Activated CD4-positive, alpha-beta T cell treated with anti-CD3 and anti-CD28 coated beads, Interleukin-2, amount 50 U/mL, for 16 hours (primary cell): ENCODE measurements at regions not wholly inside any gene's neighbourhood (a gene's known extent, or its start where the extent isn't known, plus 50 kb on each side); places are given as distances from the start of the nearest gene placed in this dataset.
A peak's percentile ranks its signal among the peaks of the same experiment; 100 is the strongest.

Experiments
- DNase-seq: peaks from one replicate; pipeline ENCODE4 v3.0.0-alpha.2; 2020

DNA sequence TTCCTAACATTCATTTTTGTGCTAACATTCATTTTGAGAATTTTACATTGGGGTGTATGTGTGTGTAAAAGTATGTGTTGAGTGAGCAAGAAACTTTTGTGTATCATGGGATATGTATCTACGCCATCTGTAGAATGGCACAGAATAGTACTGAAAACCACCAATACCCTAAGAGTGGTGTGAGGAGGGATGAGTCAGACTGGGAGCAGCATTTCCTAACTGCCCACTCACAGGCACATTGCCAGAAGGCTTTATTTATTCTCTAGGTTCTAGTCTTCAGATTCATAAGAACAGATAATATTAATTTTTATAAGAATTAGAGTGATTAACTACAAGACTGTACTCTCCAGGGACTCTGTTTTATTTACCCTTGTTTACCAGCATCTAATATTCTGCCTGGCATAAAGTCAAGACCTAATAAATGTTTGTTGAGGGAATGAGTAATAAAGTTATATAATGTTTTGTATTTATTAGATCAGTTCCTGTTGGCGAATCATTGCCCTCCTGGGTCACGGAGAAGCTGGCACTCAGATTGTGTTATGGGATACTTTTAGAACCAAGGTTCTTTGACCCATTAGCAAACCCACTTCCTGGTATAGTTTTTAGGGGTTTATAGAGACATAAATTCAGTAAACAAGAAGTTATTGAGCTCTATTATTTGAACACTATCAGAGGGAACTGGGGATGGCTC lies 159.1 kb upstream of the PPP2R2B start:
- peak; percentile 9 for DNase-seq

DNA sequence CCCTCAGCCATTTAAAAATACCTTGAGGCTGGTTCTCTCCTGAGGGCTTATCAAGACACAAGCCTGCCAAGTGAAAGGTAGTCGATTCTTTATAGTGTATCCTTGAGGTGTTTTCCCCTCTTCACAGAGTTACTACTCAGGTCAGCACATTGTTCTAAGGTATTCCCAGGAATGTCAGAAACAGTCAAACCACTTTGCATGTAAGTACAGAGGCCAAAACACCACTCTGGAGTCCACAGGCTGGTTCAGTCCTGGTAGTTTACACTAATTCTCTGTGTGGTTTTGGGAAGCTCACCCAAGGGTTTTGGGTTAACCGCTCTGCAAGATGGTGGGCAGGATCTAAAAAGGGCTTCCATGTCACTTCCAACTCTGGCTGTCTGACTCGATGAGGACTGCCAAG lies 162.3 kb upstream of the PPP2R2B start:
- no peak for DNase-seq

DNA sequence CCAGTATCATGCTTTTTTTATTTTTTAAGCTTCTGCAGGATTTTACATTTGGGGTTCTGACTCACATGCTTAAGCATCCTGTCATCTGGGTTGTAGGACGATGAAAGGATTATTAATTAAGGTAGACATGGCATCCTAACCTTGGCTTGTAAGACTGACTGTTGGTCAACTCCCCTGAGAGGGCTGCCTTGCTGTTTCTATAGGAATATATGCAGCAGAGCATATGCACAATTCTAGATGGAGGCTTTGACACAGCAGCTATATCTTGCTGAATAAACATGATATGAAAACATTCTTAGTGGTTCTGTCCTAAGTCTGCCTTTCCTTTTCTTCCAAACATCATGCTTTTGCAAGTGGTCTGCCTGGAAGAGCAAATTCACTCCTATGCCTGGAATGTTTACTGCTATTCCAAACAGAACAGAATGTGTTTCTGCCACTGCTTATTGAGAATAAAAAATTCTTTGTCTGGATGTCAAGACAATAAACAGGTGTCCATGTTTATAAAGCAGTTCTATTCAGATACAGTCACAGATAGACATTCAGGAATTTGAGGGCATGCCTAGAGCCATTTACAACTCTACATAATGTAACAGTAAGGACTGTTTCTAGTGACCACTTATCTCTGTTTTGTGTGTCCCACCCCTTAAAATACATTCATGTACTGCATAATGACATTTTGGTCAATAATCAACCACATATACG lies 166.2 kb upstream of the PPP2R2B start:
- no peak for DNase-seq

GRCh38 chr5:147045290-147045689 lies 166.7 kb upstream of the PPP2R2B start:
- DNase-seq, result no peak

DNA sequence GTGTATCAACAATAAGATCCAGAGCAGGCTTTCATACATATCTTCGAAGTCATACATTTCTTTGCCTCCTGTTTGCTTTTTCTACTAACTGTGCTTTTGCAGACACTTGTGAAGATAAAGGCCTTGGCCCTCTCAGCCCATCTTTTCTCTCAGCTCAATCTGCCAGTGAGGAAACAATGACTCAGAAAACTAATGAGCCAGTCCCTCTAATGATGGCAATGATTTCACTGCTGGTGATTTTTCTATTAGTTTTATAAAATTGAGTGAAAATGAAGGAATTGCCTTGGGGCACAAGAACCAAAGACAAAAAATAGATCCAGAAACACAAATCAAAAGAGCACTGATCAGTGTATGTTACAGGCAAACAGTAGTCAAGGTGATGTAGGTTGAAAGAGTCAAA lies 167.7 kb upstream of the PPP2R2B start:
- DNase-seq, result no peak

- no peak for DNase-seq
Measured at GRCh38 chr5:147046894-147047293, 168.3 kb upstream of the PPP2R2B start.

- DNase-seq, result no peak
Measured at GRCh38 chr5:147049764-147050163, 171.2 kb upstream of the PPP2R2B start.

DNA sequence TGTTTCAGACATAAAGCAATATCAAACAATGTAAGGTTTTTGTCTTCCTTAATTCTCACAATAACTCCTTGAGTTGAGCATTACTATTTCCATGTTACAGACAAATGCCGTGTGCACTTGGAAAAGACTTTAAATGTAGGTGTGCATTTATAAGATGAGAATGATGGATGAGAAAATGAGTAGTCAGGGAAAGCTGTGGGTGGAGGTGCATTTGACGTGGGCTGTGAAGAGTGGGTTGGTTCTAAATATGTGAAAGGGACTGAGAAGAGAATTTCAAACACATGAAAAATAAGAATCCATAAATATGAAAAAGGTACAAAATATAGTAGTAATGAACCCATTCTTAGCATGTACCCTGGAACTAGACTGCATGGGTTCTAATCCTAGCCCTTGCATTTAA lies 171.6 kb upstream of the PPP2R2B start:
- DNase-seq, result no peak

GRCh38 chr5:147051193-147051592 lies 172.6 kb upstream of the PPP2R2B start:
- no peak for DNase-seq

DNA sequence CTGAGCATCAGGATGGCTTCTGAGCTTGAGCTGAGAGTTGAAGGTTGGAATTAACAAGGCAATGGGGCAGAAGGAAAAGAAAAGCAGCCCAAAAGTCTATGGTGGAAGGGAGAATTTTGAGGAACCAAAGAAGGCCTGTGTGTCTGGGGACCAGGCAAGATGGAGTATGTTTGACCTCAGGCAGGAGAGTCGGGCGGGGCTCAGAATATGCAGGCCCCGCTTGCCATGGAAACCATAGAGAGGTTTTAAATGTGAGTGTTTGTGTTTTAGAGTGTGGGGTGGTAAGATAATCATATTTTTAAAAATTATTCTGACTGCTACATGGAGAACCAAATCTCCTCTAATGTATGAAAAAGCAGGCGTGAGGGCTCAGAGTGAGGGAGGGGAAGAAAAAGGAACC lies 174.0 kb upstream of the PPP2R2B start:
- DNase-seq, result no peak

- no peak for DNase-seq
Measured at GRCh38 chr5:147055089-147055826, 176.7 kb upstream of the PPP2R2B start.

DNA sequence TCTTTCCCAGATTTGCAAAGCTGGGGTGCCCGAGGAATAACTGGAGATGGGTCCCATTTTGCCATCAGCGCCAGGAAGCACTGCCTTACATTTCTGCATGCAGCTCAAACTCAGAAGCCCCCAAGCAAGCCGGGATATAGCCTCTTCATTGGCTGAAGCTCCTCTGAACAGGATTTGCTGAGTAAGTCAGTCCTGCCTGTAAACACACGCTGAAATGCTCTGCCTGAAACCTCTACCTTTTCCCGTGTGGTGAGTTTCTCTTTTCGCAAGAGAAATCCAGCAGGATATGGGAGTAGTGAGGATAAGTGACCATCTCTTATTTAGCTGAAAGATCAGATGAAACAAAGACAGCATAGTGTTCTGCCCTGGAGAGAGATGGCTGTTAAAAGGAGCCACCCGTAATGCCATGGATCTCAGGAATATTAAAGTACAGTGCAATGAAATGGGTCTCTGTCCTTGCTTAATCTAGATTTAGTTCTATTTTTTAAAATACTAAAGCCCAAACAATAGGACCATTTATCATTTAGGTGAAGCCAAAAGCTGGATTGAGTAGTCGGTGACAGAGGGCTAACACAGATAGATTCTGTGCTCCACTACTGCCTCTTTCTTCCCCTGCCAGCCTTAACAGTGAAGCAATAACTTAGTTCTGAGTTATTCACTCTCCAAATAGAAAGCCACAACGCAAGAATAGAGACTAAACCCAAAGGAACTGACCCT lies 177.5 kb upstream of the PPP2R2B start:
- DNase-seq, result no peak

DNA sequence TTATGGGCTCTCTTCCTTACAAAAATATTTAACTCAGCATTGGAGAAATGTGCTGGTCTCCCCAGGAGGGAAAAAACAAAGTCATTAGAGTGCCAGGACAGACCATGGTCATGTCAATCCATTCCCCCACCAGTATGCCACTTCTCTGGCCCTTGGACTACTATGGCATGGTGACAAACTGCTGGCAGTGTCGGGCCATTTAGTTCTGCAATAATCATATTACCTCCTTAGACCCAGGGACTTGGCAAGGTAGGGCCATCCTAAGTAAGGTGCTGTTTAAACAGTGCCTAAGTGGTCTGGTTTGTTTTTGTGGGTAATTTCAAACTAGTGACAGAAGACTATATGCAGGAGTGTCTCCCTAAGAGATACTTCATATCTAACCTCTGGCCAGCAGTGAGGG lies 177.8 kb upstream of the STK32A start:
- DNase-seq, result no peak

DNA sequence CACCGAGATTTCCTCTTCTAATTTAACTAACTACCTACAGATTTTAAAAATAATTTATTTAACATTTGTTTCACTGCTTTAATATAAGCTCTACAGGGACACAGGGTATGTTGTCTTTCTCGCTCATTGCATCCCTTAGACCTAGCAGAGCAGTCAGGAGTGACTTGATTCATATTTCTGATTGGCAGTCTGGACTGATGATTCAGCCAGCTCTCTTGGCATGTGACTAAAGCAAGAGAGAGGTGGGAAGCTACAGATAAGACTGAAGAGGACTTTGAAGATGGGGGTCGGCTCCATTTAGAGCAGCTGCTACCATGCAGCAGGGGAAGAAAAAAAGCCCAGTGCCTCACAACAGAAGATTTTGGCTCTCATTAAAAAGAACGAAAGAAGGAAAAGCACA lies 173.4 kb upstream of the STK32A start:
- no peak for DNase-seq

DNA sequence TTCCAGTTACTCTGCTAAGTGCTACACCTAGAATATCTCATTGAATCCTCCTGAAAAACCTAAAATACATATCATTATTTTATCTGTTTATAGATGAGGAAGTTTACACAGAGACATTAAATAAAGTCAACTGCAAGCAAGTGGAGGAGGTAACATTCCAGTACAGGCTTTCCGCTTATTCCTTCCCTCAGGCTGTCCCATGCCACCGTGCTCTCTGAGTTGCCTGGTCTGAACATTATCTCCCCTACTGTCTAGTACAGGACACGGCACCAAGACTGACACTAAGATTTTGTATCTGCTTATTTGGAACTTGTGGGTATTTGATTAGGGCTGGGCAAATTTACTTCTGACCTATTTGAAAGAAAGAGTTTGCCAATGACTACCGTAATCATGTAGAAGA lies 172.4 kb upstream of the STK32A start:
- no peak for DNase-seq

DNA sequence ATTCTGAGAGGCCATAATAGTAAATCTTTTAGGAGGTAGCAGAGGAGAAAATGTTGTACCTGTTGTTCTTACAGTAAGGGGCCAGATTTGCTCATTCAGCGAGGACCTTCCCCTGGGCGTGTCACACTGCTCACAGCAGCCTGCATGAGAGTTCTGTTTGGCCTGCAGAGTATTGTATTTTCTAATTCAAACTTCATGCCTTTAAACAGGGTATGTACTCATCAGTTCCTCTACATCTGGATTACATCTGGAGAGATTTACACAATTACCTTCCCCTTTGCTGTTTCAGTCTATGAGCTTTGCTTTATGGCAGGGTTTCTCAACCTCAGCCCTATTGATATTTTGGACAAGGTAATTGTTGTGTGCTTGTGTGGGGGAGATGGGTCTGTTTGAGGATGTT lies 170.9 kb upstream of the STK32A start:
- no peak for DNase-seq

DNA sequence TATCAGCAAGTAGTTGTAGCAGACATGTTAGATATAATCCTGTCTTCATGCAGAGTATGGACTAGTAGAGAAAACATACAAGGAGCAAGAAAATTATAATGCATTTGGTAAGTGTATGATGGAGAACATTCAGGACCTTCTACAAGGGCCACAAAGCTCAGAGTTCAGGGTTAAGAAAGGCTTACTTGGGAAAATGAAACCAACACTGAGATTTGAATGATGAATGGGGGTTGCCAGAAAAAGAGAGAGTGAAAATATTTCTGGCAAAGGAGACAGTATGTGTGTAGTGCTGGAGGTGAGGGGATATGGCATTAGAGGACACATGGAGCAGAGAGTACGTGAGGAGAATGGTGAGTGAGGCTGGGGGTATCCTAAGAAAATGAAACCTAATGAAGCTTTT lies 169.8 kb upstream of the STK32A start:
- no peak for DNase-seq

GRCh38 chr5:147068998-147069397 lies 165.8 kb upstream of the STK32A start:
- DNase-seq, result no peak

- DNase-seq, result no peak
Measured at GRCh38 chr5:147072622-147073021, 162.2 kb upstream of the STK32A start.

- DNase-seq, result no peak
Measured at GRCh38 chr5:147073098-147073497, 161.7 kb upstream of the STK32A start.

DNA sequence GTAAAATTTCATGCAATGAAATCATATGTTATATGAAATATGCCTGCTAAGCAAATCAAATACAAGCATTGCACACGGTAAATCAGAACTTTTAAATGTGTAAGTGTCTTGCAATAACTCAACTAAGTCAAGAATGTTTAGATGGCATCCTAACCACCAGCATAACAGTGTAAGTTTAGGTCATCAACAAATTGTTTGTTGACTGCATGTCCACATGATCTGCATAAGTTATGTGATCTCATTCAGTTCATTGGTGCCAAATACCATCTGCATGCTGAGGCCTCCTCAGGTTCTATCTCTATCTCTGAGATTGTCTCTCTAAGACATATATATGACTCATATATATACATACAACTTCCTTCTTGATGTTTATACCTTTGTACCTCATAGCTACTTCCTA lies 159.6 kb upstream of the STK32A start:
- no peak for DNase-seq

DNA sequence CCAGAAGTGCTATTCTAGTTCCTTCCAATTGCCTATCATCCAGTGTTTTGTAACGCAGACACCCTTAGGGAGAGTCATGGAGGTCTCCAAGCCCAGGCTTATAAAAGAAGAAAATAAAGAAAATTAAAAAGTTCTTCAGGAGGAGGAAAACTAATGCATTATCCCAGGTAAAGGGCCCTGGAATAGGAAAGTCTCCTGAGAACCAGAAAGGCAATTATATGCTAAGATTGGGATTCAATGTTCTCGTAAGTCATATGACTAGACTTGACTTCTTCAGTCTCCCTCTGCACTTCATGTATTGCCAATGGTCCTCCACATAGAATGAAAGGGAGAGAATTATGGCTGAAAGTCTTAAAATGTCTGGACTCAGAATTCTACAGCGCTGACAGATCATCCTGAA lies 154.4 kb upstream of the STK32A start:
- DNase-seq, result no peak

GRCh38 chr5:147081311-147081764 lies 153.5 kb upstream of the STK32A start:
- no peak for DNase-seq
